GM12878 (cell line): ENCODE measurements at regions not wholly inside any gene's neighbourhood (a gene's known extent, or its start where the extent isn't known, plus 50 kb on each side); places are given as distances from the start of the nearest gene placed in this dataset.

Source experiments
- ATAC-seq: fragments of 200-7000 bp; cut with Tn5 transposase; 3 replicates; pipeline ENCODE4 v1.9.1; 2020; ENCODE audit warnings: mild to moderate bottlenecking, moderate library complexity
- BruUV-seq: library from RNA; stranded (reverse); fragments of 400-500 nt; replicated peaks from 2 replicates; lab custom pipeline; 2021; lab: Mats Ljungman, UMichigan
- CTCF ChIA-PET: fragments of 300-600 bp; sonication (Branson Sonifier 250); formaldehyde crosslinking; extraction: SDS; loops from one replicate; lab custom pipeline; 2021; ENCODE audit warnings: inconsistent platforms; lab: Yijun Ruan, JAX
- POLR2A ChIA-PET: fragments of 350-600 bp; formaldehyde crosslinking; extraction: SDS; loops from one replicate; lab custom pipeline; 2021; ENCODE audit warnings: inconsistent platforms; lab: Charles Lee
- RAD21 ChIA-PET: fragments of 300-600 bp; sonication (Branson Sonifier 250); formaldehyde crosslinking; loops from one replicate; lab custom pipeline; 2023; ENCODE audit warnings: antibody characterized with exemption; ENCODE audit not compliant: unreplicated experiment; lab: Charles Lee
- SMC1A ChIA-PET: fragments of 300-600 bp; sonication (Branson Sonifier 250); formaldehyde crosslinking; loops from one replicate; lab custom pipeline; 2023; ENCODE audit not compliant: unreplicated experiment, uncharacterized antibody; lab: Charles Lee
- DNase-seq: peaks from one replicate; pipeline ENCODE4 v3.0.0-alpha.2; 2011; ENCODE audit warnings: low read depth, low spot score
- FAIRE-seq: peaks from 3 replicates; lab custom pipeline; 2011; peaks lifted over from hg19 to GRCh38; lab: Jason Lieb, UNC
- H2AFZ ChIP-seq: 2 replicates; pipeline ENCODE4 v1.6.0; 2011; ENCODE audit warnings: low read depth, low read length, control low read depth; ENCODE audit not compliant: control insufficient read depth
- H3K27ac ChIP-seq: 2 replicates; pipeline ENCODE4 v1.5.1; 2011; ENCODE audit warnings: control low read depth; ENCODE audit not compliant: control insufficient read depth, insufficient read depth
- H3K27me3 ChIP-seq, 2 experiments: replicated peaks in 1 of 2; 2 replicates each; pipeline versions ENCODE4 v1.6.0 to v1.6.1; 2011; ENCODE audit warnings: low read length in 1 of 2; ENCODE audit not compliant: control insufficient read depth in 2 of 2, insufficient read depth in 2 of 2
- H3K36me3 ChIP-seq, 2 experiments: 2 replicates each; pipeline ENCODE4 v1.5.1; 2011; ENCODE audit warnings: low read length in 1 of 2; ENCODE audit not compliant: control insufficient read depth in 2 of 2, insufficient read depth in 2 of 2
- H3K4me1 ChIP-seq: 2 replicates; pipeline ENCODE4 v1.6.1; 2011; ENCODE audit warnings: mild to moderate bottlenecking, low read length, moderate library complexity, mixed read lengths; ENCODE audit not compliant: control insufficient read depth, insufficient read depth
- H3K4me2 ChIP-seq: 2 replicates; pipeline ENCODE4 v1.6.0; 2011; ENCODE audit warnings: control low read depth; ENCODE audit not compliant: control insufficient read depth, insufficient read depth
- H3K4me3 ChIP-seq: fragments of 200-600 bp; sonication (generic); 2 replicates; pipeline ENCODE4 v1.5.1; 2016
- H3K79me2 ChIP-seq: 2 replicates; pipeline ENCODE4 v1.6.0; 2011; ENCODE audit warnings: low read length; ENCODE audit not compliant: control insufficient read depth, insufficient read depth
- H3K9ac ChIP-seq: 2 replicates; pipeline ENCODE4 v1.8.0; 2011; ENCODE audit warnings: low read length, control low read depth, mixed read lengths; ENCODE audit not compliant: control insufficient read depth, insufficient read depth
- H3K9me3 ChIP-seq: replicated peaks from 3 replicates; pipeline ENCODE4 v1.5.1; 2011; ENCODE audit warnings: mild to moderate bottlenecking, low read length; ENCODE audit not compliant: control insufficient read depth, insufficient read depth
- H4K20me1 ChIP-seq: 2 replicates; pipeline ENCODE4 v1.6.0; 2011; ENCODE audit not compliant: control insufficient read depth, insufficient read depth
- BCLAF1 ChIP-seq: fragments of 450-650 bp; IDR thresholded peaks from 2 replicates; pipeline ENCODE4 v1.6.1; 2017; ENCODE audit warnings: antibody characterized with exemption, mild to moderate bottlenecking, moderate library complexity
- CEBPB ChIP-seq, 2 experiments: fragments of 150-350 bp in 1 of 2; IDR thresholded peaks; 2 replicates each; pipeline ENCODE4 v1.6.1; 2012 to 2014; ENCODE audit warnings: low read depth in 2 of 2, low read length in 2 of 2, borderline replicate concordance in 1 of 2, inconsistent platforms in 1 of 2
- CREB1 ChIP-seq: IDR thresholded peaks from 2 replicates; pipeline ENCODE4 v1.6.1; 2012; ENCODE audit warnings: low read depth, mild to moderate bottlenecking, inconsistent platforms
- GABPA ChIP-seq: IDR thresholded peaks from 2 replicates; pipeline ENCODE4 v1.6.1; 2014; ENCODE audit warnings: antibody characterized with exemption, low read depth, mild to moderate bottlenecking, inconsistent platforms
- IKZF2 ChIP-seq, 2 experiments: fragments of 450-650 bp; IDR thresholded peaks; 2 replicates each; pipeline ENCODE4 v1.6.1; 2017; ENCODE audit warnings: mild to moderate bottlenecking in 2 of 2, moderate library complexity in 2 of 2
- MTA2 ChIP-seq: fragments of 450-650 bp; IDR thresholded peaks from 2 replicates; pipeline ENCODE4 v1.6.1; 2016; ENCODE audit warnings: low read depth, mild to moderate bottlenecking, moderate library complexity
- NR2F1 ChIP-seq: fragments of 450-650 bp; conservative IDR thresholded peaks from 2 replicates; pipeline ENCODE4 v1.6.1; 2017; ENCODE audit warnings: mild to moderate bottlenecking
- RAD21 ChIP-seq: IDR thresholded peaks from 2 replicates; pipeline ENCODE4 v1.6.1; 2011; ENCODE audit warnings: mild to moderate bottlenecking, low read depth, low read length, moderate library complexity; ENCODE audit not compliant: insufficient read depth
- SKIL ChIP-seq: fragments of 450-650 bp; IDR thresholded peaks from 2 replicates; pipeline ENCODE4 v1.6.1; 2017; ENCODE audit warnings: mild to moderate bottlenecking, low read depth, inconsistent platforms; ENCODE audit not compliant: poor library complexity, severe bottlenecking
- YY1 ChIP-seq: IDR thresholded peaks from 2 replicates; pipeline ENCODE4 v1.6.1; 2011; ENCODE audit warnings: low read depth, mild to moderate bottlenecking, low read length
- ZNF592 ChIP-seq: fragments of 450-650 bp; IDR thresholded peaks from 2 replicates; pipeline ENCODE4 v1.6.1; 2017; ENCODE audit warnings: mild to moderate bottlenecking, moderate library complexity
- ZZZ3 ChIP-seq: IDR thresholded peaks from 2 replicates; pipeline ENCODE4 v1.6.1; 2011; ENCODE audit warnings: low read depth; ENCODE audit not compliant: control insufficient read depth, insufficient read length
- WGBS: methylation state at CpG from one replicate; pipeline ENCODE4 v1.1.6; 2016; ENCODE audit warnings: low lambda C conversion rate; ENCODE audit not compliant: insufficient replicate concordance, insufficient coverage; ENCODE audit errors: missing lambda C conversion rate; 5-methylcytosine and 5-hydroxymethylcytosine counted together
- in situ Hi-C: fragments of 300-500 bp; cut with MboI; formaldehyde crosslinking; loops from 9 replicates; pipeline ENCODE4 v1.14.3; 2018; ENCODE audit warnings: mixed read lengths
- intact Hi-C: fragments of 100-400 bp; cut with micrococcal nuclease; formaldehyde crosslinking; loops from one replicate; pipeline ENCODE4 v1.14.2; 2022; ENCODE audit not compliant: unreplicated experiment

GRCh38 chr22:19593991-19594569 lies 69.9 kb upstream of the CLDN5 start (continued):
- TF ChIP-seq BCLAF1 (no peak), NR2F1 (no peak), IKZF2 (IDR thresholded peaks at IDR 0.05) (no peak), CREB1 (no peak), SKIL (no peak)

GRCh38 chr22:19595532-19595931 lies 71.3 kb upstream of the CLDN5 start:
- Histone ChIP-seq H4K20me1 (no peaks in the 10 kb centered on the region), H3K4me2 (no peak overlapping the region), H3K4me3 (no peak overlapping the region), H3K79me2 (no peaks in the 10 kb centered on the region), H2AFZ (no peak overlapping the region), H3K27ac (no peak overlapping the region), H3K4me1 (no peaks in the 10 kb centered on the region), H3K9ac (no peak overlapping the region), H3K9me3 (no peaks in the 10 kb centered on the region), H3K27me3 (no peaks in the 10 kb centered on the region; a peak in 2 of 4 replicates), H3K36me3 (no peaks in the 10 kb centered on the region)
- FAIRE-seq: no peak
- intact Hi-C loops (no loop called here), in situ Hi-C loops (no loop called here)
- ChIA-PET SMC1A (no interaction called here), RAD21 (interaction anchor here (1.4 kb wide), 1 partner anchor 24 kb away, joined by 3 read pairs; no protein-coding TSS in a partner anchor), POLR2A (interaction anchor here (0.7 kb wide), 1 partner anchor 728 kb away, joined by 3 read pairs; no protein-coding TSS in a partner anchor), CTCF (interaction anchor here (1.0 kb wide), 1 partner anchor 34 kb away, joined by 4 read pairs; no protein-coding TSS in a partner anchor)
- WGBS: 70% methylated on average over 7 of the region's 7 CpGs
- no peak for DNase-seq
- no TSS peak for BruUV-seq
- no peak for ATAC-seq
- TF ChIP-seq CEBPB (IDR thresholded peaks at IDR 0.05; ENCODE audit: borderline replicate concordance in 1 of 2, low read depth in 2 of 2, low read length in 2 of 2): no peak
- no peak for TF ChIP-seq RAD21
- no peak for TF ChIP-seq MTA2
- TF ChIP-seq ZNF592: no peak
- no peak for TF ChIP-seq ZZZ3
- no peak for TF ChIP-seq YY1
- TF ChIP-seq GABPA: no peak
